Left hindlimb (tissue), 1 donor: ENCODE measurements at regions not wholly inside any gene's neighbourhood (a gene's known extent, or its start where the extent isn't known, plus 50 kb on each side); places are given as distances from the start of the nearest gene placed in this dataset.

Source experiments
- DNase-seq: peaks from one replicate; pipeline ENCODE4 v3.0.0-alpha.2; 2018

GRCh38 chr2:47235132-47235531 is 58.8 kb upstream of the CALM2 start:
- DNase-seq, result no peak

DNA sequence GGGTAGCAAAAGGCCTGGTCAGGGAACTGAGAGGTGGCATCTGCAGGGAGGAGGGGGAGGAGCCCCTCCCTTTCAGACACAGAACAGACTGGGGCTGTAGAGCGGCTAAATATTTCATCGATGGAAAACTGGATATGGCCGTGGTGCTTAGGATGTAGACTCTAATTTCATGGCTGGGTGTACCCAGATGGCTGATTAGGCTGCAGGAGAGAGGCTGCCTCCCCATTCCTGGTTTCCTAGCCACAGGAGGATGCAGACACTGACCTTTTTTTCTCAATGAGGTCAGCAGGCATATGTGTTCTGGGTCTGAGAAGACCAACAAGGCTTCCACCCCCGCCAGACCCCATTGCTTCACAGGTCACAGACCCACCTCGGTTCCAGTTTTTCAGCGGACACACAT is 58.1 kb upstream of the CALM2 start:
- no peak for DNase-seq

DNA sequence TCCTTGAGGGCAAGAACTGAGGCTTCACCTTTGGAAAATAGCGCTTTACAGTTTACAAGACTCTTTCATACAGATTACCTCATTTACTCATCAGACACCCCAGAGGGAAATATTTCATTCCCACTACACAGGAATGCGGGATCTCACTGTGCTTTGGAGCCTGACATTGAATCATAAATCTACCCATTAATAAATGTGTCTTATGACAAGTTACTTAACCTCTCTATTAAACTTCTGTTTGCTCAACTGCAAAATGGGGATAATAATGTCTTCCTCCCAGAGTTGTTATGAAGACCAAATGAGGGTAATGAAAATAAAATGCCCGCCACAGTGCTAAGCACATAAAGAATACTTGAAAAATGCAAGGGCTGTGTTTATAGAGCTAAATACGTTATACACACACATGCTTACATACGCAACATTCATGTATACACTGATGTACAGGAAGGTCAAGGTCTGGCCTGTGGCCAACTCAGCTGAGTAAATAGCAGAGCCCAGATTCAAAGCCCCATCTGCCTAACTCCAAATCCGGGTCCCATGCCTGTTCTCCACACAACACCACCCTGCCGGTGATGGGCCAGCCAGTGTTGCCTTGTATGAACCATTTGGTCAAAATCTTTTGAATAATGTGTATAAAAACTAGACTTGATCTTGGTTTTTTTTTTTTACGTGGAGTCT is 56.6 kb upstream of the CALM2 start:
- DNase-seq, result no peak

- no peak for DNase-seq
Measured at GRCh38 chr2:47230418-47230817, 54.1 kb upstream of the CALM2 start.

- DNase-seq, result no peak
Measured at GRCh38 chr2:47227532-47228279, 51.4 kb upstream of the CALM2 start.

GRCh38 chr2:47226923-47227220 is 50.6 kb upstream of the CALM2 start:
- no peak for DNase-seq

GRCh38 chr2:47226132-47226922 is 50.0 kb upstream of the CALM2 start:
- DNase-seq, result no peak
